ENCODE measurements at regions not wholly inside any gene's neighbourhood (a gene's known extent, or its start where the extent isn't known, plus 50 kb on each side); places are given as distances from the start of the nearest gene placed in this dataset.

DNA sequence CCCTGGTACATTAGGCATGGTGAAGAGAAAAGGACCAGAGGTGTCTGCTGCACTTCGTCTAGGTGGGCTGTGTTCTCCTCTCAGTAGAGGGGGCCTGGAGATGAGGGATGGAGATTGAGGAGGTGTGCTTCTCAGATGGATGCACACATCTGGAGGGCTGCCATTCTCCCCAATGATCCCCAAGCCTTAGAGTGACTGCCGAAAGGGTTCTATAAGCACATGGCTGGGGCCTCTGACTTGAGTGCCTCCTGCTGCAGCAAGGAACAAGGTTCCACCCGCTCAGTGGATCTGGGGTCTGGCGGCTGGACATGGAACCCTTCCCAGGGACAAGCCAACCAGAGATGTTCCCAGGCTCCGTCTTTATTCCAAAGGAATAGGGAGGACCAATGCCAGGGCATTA lies 66.8 kb downstream of the CPN2 start:
- no peak for TF ChIP-seq POLR2AphosphoS5 (IDR thresholded peaks at IDR 0.05)
- TF ChIP-seq POLR2A (IDR thresholded peaks at IDR 0.05): no peak
- no peak for TF ChIP-seq EP300 (IDR thresholded peaks at IDR 0.05)
- TF ChIP-seq, protein P1, sequence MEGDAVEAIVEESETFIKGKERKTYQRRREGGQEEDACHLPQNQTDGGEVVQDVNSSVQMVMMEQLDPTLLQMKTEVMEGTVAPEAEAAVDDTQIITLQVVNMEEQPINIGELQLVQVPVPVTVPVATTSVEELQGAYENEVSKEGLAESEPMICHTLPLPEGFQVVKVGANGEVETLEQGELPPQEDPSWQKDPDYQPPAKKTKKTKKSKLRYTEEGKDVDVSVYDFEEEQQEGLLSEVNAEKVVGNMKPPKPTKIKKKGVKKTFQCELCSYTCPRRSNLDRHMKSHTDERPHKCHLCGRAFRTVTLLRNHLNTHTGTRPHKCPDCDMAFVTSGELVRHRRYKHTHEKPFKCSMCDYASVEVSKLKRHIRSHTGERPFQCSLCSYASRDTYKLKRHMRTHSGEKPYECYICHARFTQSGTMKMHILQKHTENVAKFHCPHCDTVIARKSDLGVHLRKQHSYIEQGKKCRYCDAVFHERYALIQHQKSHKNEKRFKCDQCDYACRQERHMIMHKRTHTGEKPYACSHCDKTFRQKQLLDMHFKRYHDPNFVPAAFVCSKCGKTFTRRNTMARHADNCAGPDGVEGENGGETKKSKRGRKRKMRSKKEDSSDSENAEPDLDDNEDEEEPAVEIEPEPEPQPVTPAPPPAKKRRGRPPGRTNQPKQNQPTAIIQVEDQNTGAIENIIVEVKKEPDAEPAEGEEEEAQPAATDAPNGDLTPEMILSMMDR (IDR thresholded peaks at IDR 0.05): no peak
- Histone ChIP-seq H3K27me3 (no peaks in the 10 kb centered on the region), H3K4me1 (peaks cover 0 to 17% (median 8%) of the 10 kb centered on the region in 4 donors), H3K36me3 (no peaks in the 10 kb centered on the region), H3K27ac (no peak overlapping the region), H3K9me3 (no peaks in the 10 kb centered on the region), H3K4me3 (no peak overlapping the region)
- ATAC-seq (ENCODE audit: low FRiP score in 2 of 2): no peak
- no peak for DNase-seq
- WGBS, 2 donors: 90 to 95% methylated on average over 2 to 5 of the region's 5 CpGs

DNA sequence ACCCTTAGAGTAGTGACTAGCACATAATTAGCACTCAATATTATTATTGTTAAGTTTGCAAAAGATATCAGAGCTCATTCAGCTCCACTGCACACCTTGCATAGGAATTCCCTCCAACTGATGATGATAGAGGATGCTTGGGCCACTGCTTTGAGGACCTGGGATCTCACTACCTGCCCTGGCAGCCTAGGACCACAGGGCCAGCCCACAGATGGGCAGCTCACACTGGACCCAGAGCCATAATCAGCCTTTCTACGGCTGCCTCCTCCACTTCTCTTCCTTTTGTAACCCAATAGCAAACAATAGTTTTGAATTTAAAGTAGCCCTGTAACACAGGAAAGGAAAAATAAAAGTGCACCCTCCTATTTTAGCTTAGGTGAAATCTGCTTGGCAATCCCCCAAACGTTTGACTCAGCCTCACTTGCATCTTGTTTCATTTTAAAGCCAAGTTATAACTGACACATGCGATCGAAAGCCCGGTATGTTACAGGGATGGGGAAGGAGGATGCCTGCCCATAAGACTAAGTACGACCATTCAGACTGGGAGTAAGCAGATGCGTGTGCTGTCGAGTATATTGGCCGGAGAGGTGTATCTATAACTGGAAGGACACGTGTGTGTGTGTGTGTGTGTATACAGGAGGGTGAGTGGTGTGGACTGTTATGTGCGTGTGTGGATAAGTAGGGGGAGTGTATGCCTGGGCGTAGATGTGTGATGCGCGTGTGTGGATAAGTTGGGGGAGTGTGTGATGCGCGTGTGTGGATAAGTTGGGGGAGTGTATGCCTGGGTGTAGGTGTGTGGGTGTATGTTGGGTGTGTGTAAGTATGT lies 65.9 kb downstream of the CPN2 start:
- Histone ChIP-seq H3K4me3 (no peak overlapping the region), H3K9me3 (no peaks in the 10 kb centered on the region), H3K27ac (no peak overlapping the region), H3K36me3 (no peaks in the 10 kb centered on the region), H3K4me1 (peaks cover 0 to 17% (median 8%) of the 10 kb centered on the region in 4 donors), H3K27me3 (no peaks in the 10 kb centered on the region)
- TF ChIP-seq, protein P1 (IDR thresholded peaks at IDR 0.05): no peak
- TF ChIP-seq POLR2A (IDR thresholded peaks at IDR 0.05) (no peak), EP300 (IDR thresholded peaks at IDR 0.05) (no peak), POLR2AphosphoS5 (IDR thresholded peaks at IDR 0.05) (no peak)
- 73 to 76% methylated on average over 16 of the region's 16 CpGs for WGBS, 2 donors
- ATAC-seq (ENCODE audit: low FRiP score in 2 of 2) (no peak), DNase-seq (no peak)

DNA sequence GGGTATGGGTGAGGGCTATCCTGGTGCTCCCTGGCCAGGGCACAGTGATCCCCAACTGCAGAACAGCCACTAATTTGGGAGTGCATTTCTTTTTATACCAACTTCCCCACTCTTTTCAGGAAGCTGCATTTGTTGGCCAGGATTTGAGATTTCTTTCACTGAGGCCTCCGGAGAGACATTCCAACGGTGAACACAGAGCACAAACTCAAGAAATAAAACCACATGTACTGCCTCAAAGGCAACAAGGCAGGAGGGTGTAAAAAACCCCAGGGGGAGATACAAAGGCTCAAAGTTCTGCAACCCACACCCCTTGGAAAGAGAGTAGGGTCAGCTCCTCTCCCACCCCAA lies 65.3 kb downstream of the CPN2 start:
- H3K9me3 ChIP-seq: no peaks in the 10 kb centered on the region
- 24 to 31% methylated on average over 2 of the region's 2 CpGs for WGBS, 2 donors
- no peak overlapping the region for H3K4me3 ChIP-seq
- peaks cover 0 to 17% (median 8%) of the 10 kb centered on the region in 4 donors for H3K4me1 ChIP-seq
- H3K27ac ChIP-seq: no peak overlapping the region
- ATAC-seq (ENCODE audit: low FRiP score in 2 of 2) (no peak), DNase-seq (no peak)
- no peaks in the 10 kb centered on the region for H3K36me3 ChIP-seq
- no peaks in the 10 kb centered on the region for H3K27me3 ChIP-seq
- TF ChIP-seq EP300 (IDR thresholded peaks at IDR 0.05) (no peak), POLR2A (IDR thresholded peaks at IDR 0.05) (no peak), POLR2AphosphoS5 (IDR thresholded peaks at IDR 0.05) (no peak)
- TF ChIP-seq, protein P1 (IDR thresholded peaks at IDR 0.05): no peak

DNA sequence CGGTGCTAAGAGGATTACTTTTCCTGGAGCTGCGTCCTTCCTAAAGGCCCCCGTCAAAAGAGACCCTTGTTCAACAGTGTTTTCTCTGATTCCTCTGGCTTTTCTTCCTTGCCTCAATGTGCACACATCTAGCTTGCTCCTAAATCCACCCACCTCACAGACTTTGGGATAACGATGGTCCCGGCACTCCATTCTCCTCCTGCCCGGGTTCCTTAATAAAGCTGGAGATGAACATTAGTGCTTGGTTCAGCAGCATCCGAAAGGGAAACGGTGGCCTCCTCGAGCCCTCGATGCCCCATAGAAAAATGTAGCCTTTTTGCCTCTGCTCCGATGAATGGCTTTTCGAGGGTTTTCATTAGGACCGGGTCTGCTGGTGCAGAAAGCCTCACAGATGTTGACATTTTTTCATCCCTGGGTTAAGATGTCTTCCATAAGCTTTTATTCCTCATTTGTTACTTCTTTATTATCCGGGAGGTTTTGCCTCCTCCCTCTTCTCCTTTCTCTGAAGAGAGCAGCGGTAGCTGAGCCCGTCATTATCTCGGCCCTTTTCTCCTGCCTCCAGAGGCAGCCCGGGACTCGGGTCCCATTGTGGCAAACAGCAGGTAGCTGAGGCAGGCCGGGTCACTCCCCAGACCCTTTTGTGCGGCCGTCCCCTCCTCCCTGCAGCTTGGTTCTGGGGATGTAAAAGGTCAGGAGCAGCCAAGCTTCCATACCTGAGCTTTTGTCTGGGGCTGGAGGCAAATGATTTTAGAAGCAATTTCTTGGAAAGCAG lies 64.6 kb downstream of the CPN2 start:
- Histone ChIP-seq H3K27ac (no peak overlapping the region), H3K27me3 (no peaks in the 10 kb centered on the region), H3K4me3 (no peak overlapping the region), H3K9me3 (no peaks in the 10 kb centered on the region), H3K36me3 (no peaks in the 10 kb centered on the region), H3K4me1 (peaks cover 0 to 17% (median 8%) of the 10 kb centered on the region in 4 donors)
- no peak for DNase-seq
- 90 to 92% methylated on average over 22 of the region's 22 CpGs for WGBS, 2 donors
- TF ChIP-seq POLR2A (IDR thresholded peaks at IDR 0.05) (no peak), EP300 (IDR thresholded peaks at IDR 0.05) (no peak), POLR2AphosphoS5 (IDR thresholded peaks at IDR 0.05) (no peak)
- TF ChIP-seq, protein P1 (IDR thresholded peaks at IDR 0.05): no peak
- no peak for ATAC-seq (ENCODE audit: low FRiP score in 2 of 2)
